ENCODE measurements at regions not wholly inside any gene's neighbourhood (a gene's known extent, or its start where the extent isn't known, plus 50 kb on each side); places are given as distances from the start of the nearest gene placed in this dataset.

- POLR2A ChIA-PET, result no interaction called here
- CTCF ChIA-PET, result no interaction called here
- TF ChIP-seq POLR2A (IDR thresholded peaks at IDR 0.05; ENCODE audit: low read depth, low read length) (no peak), FOS (IDR thresholded peaks at IDR 0.05; ENCODE audit: borderline replicate concordance, insufficient read depth, low read length) (no peak), CTCF (IDR thresholded peaks at IDR 0.05; ENCODE audit: extremely low read depth in 1 of 2, insufficient read depth in 1 of 2, low read depth in 1 of 2, low read length in 2 of 2) (no peak), EZH2 (IDR thresholded peaks at IDR 0.05; ENCODE audit: borderline replicate concordance, low read depth, low read length, severe bottlenecking) (no peak), GATA2 (IDR thresholded peaks at IDR 0.05; ENCODE audit: insufficient read depth, insufficient read length, low read depth, low read length) (no peak), MYC (IDR thresholded peaks at IDR 0.05; ENCODE audit: low read depth, low read length) (no peak), POLR2AphosphoS5 (IDR thresholded peaks at IDR 0.05; ENCODE audit: insufficient read depth, low read depth, low read length) (no peak), JUN (IDR thresholded peaks at IDR 0.05; ENCODE audit: borderline replicate concordance, insufficient read depth, insufficient read length, low read depth) (no peak), MAX (IDR thresholded peaks at IDR 0.05; ENCODE audit: insufficient read depth, insufficient read length) (no peak)
- Histone ChIP-seq H3K9me1 (replicated peaks; ENCODE audit: control insufficient read depth, extremely low read depth, insufficient read depth, low read length) (no peaks in the 10 kb centered on the region), H3K79me2 (ENCODE audit: control insufficient read depth, insufficient read depth, low read length) (no peaks in the 10 kb centered on the region), H3K36me3 (ENCODE audit: control insufficient read depth in 2 of 2, extremely low read depth in 1 of 2, insufficient read depth in 2 of 2, low read length in 2 of 2) (no peaks in the 10 kb centered on the region), H3K4me2 (ENCODE audit: insufficient read depth, low read length) (no peak overlapping the region), H3K9me3 (replicated peaks; ENCODE audit: control insufficient read depth, insufficient read depth, low read length) (no peaks in the 10 kb centered on the region), H3K4me3 (replicated peaks in 1 of 3; ENCODE audit: insufficient read depth in 1 of 3, low read depth in 1 of 3, low read length in 3 of 3) (no peak overlapping the region), H3K27me3 (ENCODE audit: control insufficient read depth in 2 of 2, insufficient read depth in 2 of 2, low read length in 2 of 2) (no peaks in the 10 kb centered on the region), H4K20me1 (replicated peaks; ENCODE audit: control insufficient read depth, extremely low read depth, insufficient read depth, low read length) (no peaks in the 10 kb centered on the region), H3K27ac (ENCODE audit: insufficient read depth, low read depth, low read length) (no peak overlapping the region), H2AFZ (ENCODE audit: low read depth, low read length) (no peak overlapping the region), H3K9ac (replicated peaks; ENCODE audit: extremely low read depth, insufficient read depth, low read length) (no peak overlapping the region), H3K4me1 (ENCODE audit: control insufficient read depth, extremely low read depth, insufficient read depth, low read length) (no peaks in the 10 kb centered on the region)
- no TSS peak for BruUV-seq (replicated peaks)
- intact Hi-C loops (cut with micrococcal nuclease), result no loop called here
- dilution Hi-C loops (cut with MboI; ENCODE audit: extremely low pct_ligation_motif_present, low sequenced_read_pairs), result no loop called here
- no peak for FAIRE-seq
- no peak for DNase-seq (ENCODE audit: low read depth, low spot score)
These were observed 191.2 kb upstream of the NCAM1 start for GRCh38 chr11:112770033-112770432.
